IPS DF 6.9 (cell line): ENCODE measurements at regions not wholly inside any gene's neighbourhood (a gene's known extent, or its start where the extent isn't known, plus 50 kb on each side); places are given as distances from the start of the nearest gene placed in this dataset.
"Not testable (repeated sequence)": the region's sequence is repeated elsewhere in the genome, so short reads cannot be mapped to it uniquely, and the experiment has no call there.

Experiments used
- DNase-seq: peaks from one replicate; pipeline ENCODE4 v3.0.0-alpha.2; 2013; ENCODE audit warnings: low read depth, low spot score
- H3K27ac ChIP-seq: one replicate; pipeline ENCODE4 v1.5.1; 2013; ENCODE audit warnings: low read length, control low read depth
- H3K27me3 ChIP-seq: 2 replicates; pipeline ENCODE4 v1.6.1; 2013; ENCODE audit warnings: mild to moderate bottlenecking, low read length; ENCODE audit not compliant: control insufficient read depth, insufficient read depth
- H3K36me3 ChIP-seq: 2 replicates; pipeline ENCODE4 v1.6.1; 2013; ENCODE audit warnings: low read length; ENCODE audit not compliant: control insufficient read depth, insufficient read depth
- H3K4me1 ChIP-seq: 2 replicates; pipeline ENCODE4 v1.6.1; 2013; ENCODE audit warnings: low read length; ENCODE audit not compliant: control insufficient read depth, insufficient read depth
- H3K4me3 ChIP-seq: 2 replicates; pipeline ENCODE4 v1.5.1; 2013; ENCODE audit warnings: mild to moderate bottlenecking, low read length
- H3K9me3 ChIP-seq: 2 replicates; pipeline ENCODE4 v1.6.1; 2013; ENCODE audit warnings: low read length, inconsistent platforms; ENCODE audit not compliant: control insufficient read depth, insufficient read depth
- WGBS: extraction: QIAGEN DNeasy Blood & Tissue Kit; methylation state at CpG from one replicate; pipeline ENCODE4 v1.1.7; 2013; ENCODE audit warnings: mixed read lengths, missing lambda C conversion rate; ENCODE audit not compliant: insufficient read length, insufficient coverage; 5-methylcytosine and 5-hydroxymethylcytosine counted together

DNA sequence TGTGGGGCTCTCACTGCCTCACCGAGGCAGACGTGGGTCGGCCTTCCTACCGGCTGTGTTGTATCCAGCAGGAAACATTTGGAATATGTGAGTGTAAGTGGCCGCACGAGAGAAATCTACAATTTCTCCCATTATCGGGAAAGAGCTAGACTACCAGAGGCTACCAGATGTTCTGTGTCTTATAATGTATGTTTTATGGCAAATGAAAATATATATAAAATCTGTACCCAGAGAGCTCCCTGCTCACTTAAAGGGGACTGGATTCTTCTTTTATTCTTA is 69.5 kb upstream of the PITX1 start:
- Histone ChIP-seq H3K4me1 (no peaks in the 10 kb centered on the region), H3K27me3 (no peaks in the 10 kb centered on the region), H3K36me3 (no peaks in the 10 kb centered on the region), H3K9me3 (no peaks in the 10 kb centered on the region), H3K4me3 (no peak overlapping the region), H3K27ac (no peak overlapping the region)
- no CpG with 5 or more reads among the region's 7 CpGs for WGBS
- no peak for DNase-seq

DNA sequence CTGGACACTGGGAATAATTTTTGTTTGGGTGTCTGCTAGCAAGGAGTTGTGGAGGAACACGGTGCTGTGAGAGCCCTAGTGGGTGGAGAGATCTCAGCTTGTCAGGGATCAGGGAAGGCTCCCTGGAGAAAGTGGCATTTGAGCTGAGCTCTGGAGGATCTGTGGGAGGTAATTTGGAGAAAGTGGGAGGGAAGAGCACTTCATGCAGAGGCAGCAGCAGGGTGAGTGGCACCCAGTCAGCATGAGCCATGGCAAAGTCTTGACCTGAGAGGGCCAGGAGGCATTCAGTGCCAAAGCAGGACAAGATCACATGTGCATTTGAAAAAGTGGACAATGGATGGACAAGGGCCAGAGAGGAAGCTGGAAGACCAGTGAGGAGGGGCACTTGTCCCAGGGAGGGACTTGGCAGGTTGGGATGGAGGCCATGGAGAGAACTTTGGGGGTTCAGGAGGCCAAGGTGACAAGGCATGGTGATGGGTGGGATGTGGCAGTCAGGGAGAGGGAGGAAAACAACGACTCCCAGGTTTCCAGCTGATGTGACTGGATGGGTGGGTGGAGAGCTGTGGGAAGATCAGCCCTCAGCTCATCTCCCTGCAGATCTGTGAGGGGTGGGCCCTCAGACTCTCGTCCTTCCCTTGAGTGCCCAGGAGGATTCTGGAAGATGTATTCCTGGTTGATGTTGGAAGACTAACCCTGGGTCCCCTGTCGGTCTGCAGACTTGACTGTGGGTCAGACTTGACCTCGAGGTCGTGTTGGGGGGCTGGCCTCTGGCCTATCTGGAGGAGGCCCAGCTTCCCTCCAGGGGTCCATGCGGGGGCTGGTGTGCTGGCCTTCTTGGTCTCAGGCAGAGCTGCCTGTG is 68.9 kb upstream of the PITX1 start:
- no CpG with 5 or more reads among the region's 7 CpGs for WGBS
- H3K27ac ChIP-seq: no peak overlapping the region
- H3K4me3 ChIP-seq: no peak overlapping the region
- no peaks in the 10 kb centered on the region for H3K36me3 ChIP-seq
- no peaks in the 10 kb centered on the region for H3K27me3 ChIP-seq
- no peaks in the 10 kb centered on the region for H3K9me3 ChIP-seq
- H3K4me1 ChIP-seq: no peaks in the 10 kb centered on the region
- DNase-seq: no peak

DNA sequence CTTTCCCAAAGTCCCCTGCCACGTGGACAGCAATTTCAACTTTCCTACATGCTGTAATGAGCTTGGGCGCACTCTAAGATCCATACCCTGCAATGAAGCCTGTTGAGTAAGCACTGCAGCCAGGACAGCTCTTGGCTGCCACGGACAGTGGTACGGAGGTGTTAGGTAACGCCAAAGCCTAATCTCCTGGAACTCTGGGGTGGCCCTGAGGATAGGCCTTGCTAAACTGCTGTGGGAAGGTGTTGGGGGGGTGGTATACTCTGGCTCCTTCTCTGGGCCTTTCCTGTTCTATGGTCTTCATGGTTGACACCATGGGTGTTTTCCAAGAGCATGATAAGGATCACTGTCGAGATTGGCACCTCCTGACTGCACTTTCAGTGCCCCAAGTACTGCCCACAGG is 66.4 kb upstream of the PITX1 start:
- no peak overlapping the region for H3K27ac ChIP-seq
- DNase-seq: no peak
- no peaks in the 10 kb centered on the region for H3K9me3 ChIP-seq
- H3K27me3 ChIP-seq: no peaks in the 10 kb centered on the region
- no peaks in the 10 kb centered on the region for H3K36me3 ChIP-seq
- H3K4me1 ChIP-seq: no peaks in the 10 kb centered on the region
- H3K4me3 ChIP-seq: no peak overlapping the region
- WGBS: no CpG with 5 or more reads among the region's 6 CpGs

DNA sequence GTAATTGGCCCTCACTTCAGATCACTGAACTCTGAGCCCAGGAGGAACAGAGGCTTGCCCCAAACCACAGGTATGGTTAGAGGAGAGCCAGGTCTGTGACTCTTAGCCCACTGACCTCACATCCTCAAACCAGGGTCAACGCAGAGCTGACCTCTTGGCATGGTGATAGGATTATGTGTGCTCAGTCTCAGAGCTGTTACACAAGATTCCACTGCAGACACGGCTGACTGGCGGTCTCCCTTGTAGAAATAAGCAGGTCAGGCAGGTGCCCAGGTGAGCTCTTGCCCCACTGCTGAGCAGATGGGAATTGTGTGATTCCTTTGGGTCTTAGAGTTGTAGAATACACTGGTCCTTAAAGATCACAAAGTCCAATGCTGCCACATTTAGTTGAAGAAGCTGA is 66.0 kb upstream of the PITX1 start:
- no peak for DNase-seq
- Histone ChIP-seq H3K4me3 (no peak overlapping the region), H3K9me3 (no peaks in the 10 kb centered on the region), H3K27ac (no peak overlapping the region), H3K4me1 (0 out of 2 replicates have a peak, but pooled peaks cover under 1% of the 10 kb centered on the region), H3K36me3 (no peaks in the 10 kb centered on the region), H3K27me3 (no peaks in the 10 kb centered on the region)
- WGBS: no CpG with 5 or more reads among the region's 3 CpGs

DNA sequence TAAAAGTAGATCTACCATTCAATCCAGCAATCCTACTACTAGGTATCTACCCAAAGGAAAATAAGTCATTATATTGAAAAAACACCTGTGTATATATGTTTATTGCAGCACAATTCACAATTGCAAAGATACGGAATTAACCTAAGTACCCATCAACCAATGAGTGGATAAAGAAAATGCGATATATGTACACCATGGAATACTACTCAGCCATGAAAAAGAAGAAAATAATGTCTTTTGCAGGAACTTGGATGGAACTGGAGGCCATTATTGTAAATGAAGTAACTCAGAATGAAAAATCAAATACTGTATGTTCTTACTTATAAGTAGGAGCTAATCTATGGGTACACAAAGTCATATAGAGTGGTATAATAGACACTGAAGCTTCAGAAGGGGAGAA is 63.4 kb upstream of the PITX1 start:
- H3K9me3 ChIP-seq: no peaks in the 10 kb centered on the region
- no peak for DNase-seq
- no CpG with 5 or more reads among the region's 2 CpGs for WGBS

DNA sequence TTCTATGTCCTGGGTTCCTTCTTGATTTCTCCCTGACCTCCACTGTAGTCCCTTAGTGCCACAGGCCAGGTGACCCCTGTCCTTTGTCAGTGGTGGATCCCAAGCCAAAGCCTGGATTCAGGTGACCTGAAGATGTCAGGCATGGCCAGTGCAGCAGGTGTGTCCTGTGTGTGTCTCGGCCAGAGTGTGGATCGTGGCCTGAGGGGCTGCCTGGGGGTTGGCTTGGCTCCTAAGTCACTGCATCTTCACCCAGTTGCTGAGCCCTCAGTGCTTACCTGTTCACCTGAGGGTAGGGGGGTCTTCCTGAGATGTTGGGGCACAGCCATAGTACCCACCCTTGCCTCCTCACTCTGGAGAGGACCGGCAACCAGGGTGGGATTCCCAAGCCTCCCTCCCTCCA is 61.8 kb upstream of the PITX1 start:
- peaks cover 1% of the 10 kb centered on the region; the same call in 1 of the 2 replicates for H3K4me1 ChIP-seq
- DNase-seq: no peak
- WGBS: no CpG with 5 or more reads among the region's 3 CpGs

More for the DNA sequence above, 63.4 kb upstream of the PITX1 start:
- H3K27me3 ChIP-seq: 0 out of 2 replicates have a peak, but pooled peaks cover 1% of the 10 kb centered on the region
- H3K27ac ChIP-seq: no peak overlapping the region
- peaks cover 1% of the 10 kb centered on the region; the same call in 1 of the 2 replicates for H3K4me1 ChIP-seq
- no peak overlapping the region for H3K4me3 ChIP-seq
- H3K36me3 ChIP-seq: no peaks in the 10 kb centered on the region

DNA sequence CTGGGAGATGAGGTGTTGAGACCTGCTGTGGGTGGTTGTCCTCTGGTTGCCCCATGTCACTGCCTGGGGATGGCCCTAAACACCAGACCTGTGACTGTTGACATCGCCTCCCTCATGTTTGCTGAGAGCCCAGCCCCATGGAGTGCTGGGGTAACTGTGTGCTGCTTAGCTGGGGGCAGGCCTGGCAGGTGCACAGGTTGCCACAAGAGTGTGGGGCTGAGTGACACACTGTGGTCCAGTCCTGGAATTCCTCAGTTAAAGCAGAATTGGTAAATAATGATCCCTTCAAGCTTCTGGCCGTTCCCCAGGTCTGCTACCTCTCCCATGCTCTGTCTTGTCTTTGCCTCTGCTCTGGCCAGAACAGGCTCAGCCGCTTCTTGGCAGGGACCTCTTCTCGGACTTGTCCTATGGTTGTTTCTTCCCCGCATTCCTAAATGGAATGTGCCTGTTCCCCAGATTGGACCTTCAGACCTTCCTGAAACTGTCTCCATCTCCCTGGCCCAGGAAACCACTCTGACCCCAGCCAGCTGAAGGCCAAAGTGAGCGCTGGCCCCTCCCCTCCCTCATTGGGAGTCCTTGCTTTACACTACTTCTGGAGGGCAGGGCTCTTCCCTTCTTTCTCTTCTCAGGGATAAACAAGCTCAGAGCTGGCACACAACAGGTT is 61.2 kb upstream of the PITX1 start:
- H3K9me3 ChIP-seq: no peaks in the 10 kb centered on the region
- H3K4me1 ChIP-seq: peaks cover 1% of the 10 kb centered on the region; the same call in 1 of the 2 replicates
- no peaks in the 10 kb centered on the region for H3K36me3 ChIP-seq
- 0 out of 2 replicates have a peak, but pooled peaks cover 1% of the 10 kb centered on the region for H3K27me3 ChIP-seq
- H3K27ac ChIP-seq: no peak overlapping the region
- no CpG with 5 or more reads among the region's 6 CpGs for WGBS
- H3K4me3 ChIP-seq: no peak overlapping the region
- no peak for DNase-seq

More for the DNA sequence above, 61.8 kb upstream of the PITX1 start:
- H3K9me3 ChIP-seq: no peaks in the 10 kb centered on the region
- no peak overlapping the region for H3K4me3 ChIP-seq
- 0 out of 2 replicates have a peak, but pooled peaks cover 1% of the 10 kb centered on the region for H3K27me3 ChIP-seq
- no peaks in the 10 kb centered on the region for H3K36me3 ChIP-seq
- no peak overlapping the region for H3K27ac ChIP-seq

DNA sequence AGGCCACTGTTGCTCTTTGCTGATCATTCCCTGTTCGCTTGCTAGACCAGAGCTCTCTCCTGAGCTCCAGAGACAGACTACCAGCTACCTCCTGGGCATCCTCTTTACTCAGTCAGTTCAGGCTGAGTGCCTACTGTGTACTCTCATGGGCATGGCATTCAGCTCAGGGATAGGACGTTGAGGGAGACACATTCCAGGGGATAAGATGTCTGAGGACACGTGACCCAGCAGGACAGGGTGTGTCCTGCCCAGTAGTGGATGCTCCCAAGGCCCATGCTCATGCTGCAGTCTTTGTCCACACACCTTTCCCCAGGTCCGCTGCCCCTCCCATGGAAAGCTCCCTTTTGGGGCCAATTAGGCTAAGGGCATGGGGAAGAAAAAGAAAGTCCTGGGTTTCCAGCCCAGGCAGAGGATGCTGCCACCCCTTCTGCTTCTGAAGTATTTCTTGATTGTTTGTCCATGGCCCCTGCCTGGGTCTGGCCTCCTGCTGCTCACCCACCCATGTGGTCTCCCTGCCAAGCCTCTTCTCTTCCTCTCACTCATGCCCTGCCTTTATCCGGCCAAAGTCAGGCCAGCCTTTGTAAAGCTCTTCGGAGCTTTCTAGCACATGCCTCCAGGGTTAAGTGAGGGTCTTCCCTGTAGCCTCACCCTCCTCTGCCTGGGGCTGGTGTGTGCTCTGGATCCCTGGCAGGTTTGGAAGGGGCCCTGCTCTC is 60.5 kb upstream of the PITX1 start:
- no CpG with 5 or more reads among the region's 6 CpGs for WGBS
- peaks cover 1% of the 10 kb centered on the region; the same call in 1 of the 2 replicates for H3K4me1 ChIP-seq
- no peak for DNase-seq
- H3K27ac ChIP-seq: no peak overlapping the region
- H3K27me3 ChIP-seq: 0 out of 2 replicates have a peak, but pooled peaks cover 1% of the 10 kb centered on the region
- H3K4me3 ChIP-seq: no peak overlapping the region
- H3K36me3 ChIP-seq: no peaks in the 10 kb centered on the region
- H3K9me3 ChIP-seq: no peaks in the 10 kb centered on the region

DNA sequence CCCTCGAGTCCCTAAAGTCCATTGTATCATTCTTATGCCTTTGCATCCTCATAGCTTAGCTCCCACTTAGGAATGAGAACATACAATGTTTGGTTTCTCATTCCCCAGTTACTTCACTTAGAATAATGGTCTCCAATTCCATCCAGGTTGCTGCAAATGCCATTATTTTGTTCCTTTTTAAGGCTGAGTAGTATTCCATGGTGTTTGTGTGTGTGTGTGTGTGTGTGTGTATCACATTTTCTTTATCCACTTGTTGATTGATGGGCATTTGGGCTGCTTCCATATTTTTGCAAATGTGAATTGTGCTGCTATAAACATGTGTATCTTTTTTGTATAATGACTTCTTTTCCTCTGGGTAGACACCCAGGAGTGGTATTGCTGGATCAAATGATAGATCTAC is 59.5 kb upstream of the PITX1 start:
- H3K27me3 ChIP-seq, DNase-seq, H3K9me3 ChIP-seq, H3K27ac ChIP-seq, H3K36me3 ChIP-seq, H3K4me1 ChIP-seq, H3K4me3 ChIP-seq: not testable (repeated sequence)
- WGBS: no CpG with 5 or more reads among the region's 1 CpG

DNA sequence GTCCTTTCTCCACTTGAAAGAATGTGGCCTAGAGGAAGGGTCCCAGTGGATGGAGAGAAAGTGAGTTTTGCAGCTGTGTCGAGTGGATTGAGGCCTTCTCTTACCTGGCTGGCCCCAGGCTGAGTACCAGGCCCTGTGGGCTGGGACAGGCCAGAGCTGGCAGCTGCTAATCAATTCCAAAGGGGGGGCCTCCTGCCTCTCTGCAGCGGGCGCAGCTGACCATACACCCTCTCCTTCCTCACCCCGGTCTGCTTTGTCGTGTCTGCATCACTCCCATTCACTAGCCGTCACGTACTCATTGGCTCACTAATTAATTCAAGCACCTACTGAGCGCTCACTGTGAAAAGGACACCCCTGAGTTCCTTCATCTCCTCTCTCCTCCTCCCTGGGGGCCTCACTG is 58.4 kb upstream of the PITX1 start:
- WGBS: no CpG with 5 or more reads among the region's 8 CpGs
- no peak for DNase-seq
- Histone ChIP-seq H3K27ac (no peak overlapping the region), H3K4me1 (peaks cover 1% of the 10 kb centered on the region; the same call in 1 of the 2 replicates), H3K27me3 (0 out of 2 replicates have a peak, but pooled peaks cover 1% of the 10 kb centered on the region), H3K36me3 (no peaks in the 10 kb centered on the region), H3K4me3 (no peak overlapping the region), H3K9me3 (no peaks in the 10 kb centered on the region)
